H1 (cell line): ENCODE measurements at regions not wholly inside any gene's neighbourhood (a gene's known extent, or its start where the extent isn't known, plus 50 kb on each side); places are given as distances from the start of the nearest gene placed in this dataset.

ENCODE experiments used
- GABPA ChIP-seq: IDR thresholded peaks from 2 replicates; pipeline ENCODE4 v1.6.1; 2011; ENCODE audit warnings: mild to moderate bottlenecking, low read length, moderate library complexity, borderline replicate concordance; ENCODE audit not compliant: insufficient read depth
- TCF12 ChIP-seq: IDR thresholded peaks from 2 replicates; pipeline ENCODE4 v1.6.1; 2011; ENCODE audit warnings: low read depth, mild to moderate bottlenecking, low read length

DNA sequence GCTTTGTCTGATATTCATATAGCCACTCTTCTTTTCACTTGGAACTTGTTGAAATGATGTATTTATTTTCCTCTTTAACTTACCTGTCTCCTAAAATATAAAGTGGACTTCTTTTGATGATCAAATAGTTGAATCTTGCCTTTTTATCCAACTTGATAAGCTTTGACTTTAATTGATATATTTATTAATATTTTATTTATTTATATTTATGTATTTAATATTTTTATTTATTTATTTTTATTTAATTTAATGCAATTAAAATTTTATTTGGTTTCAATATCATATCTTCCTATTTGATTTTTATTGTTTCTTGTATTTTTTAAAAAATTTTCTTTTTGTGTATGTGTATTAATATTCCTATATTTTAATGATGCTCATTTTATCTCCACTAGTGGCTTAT is 555.1 kb upstream of the EPHA6 start (continued):
- TF ChIP-seq TCF12 = no peak
- no peak for TF ChIP-seq GABPA
